Neuronal stem cell (in vitro differentiated cells): ENCODE measurements at regions not wholly inside any gene's neighbourhood (a gene's known extent, or its start where the extent isn't known, plus 50 kb on each side); places are given as distances from the start of the nearest gene placed in this dataset.

ENCODE experiments used
- DNase-seq: peaks from one replicate; pipeline ENCODE4 v3.0.0-alpha.2; 2013; ENCODE audit warnings: low spot score
- H2AFZ ChIP-seq: one replicate; pipeline ENCODE4 v1.6.1; 2013; ENCODE audit warnings: mild to moderate bottlenecking, low read length, inconsistent platforms
- H2AK5ac ChIP-seq: 2 replicates; pipeline ENCODE4 v1.6.1; 2013; ENCODE audit warnings: low read depth, mild to moderate bottlenecking, inconsistent platforms, low read length, moderate library complexity, mixed read lengths
- H2BK120ac ChIP-seq: 2 replicates; pipeline ENCODE4 v1.6.1; 2013; ENCODE audit warnings: low read depth, mild to moderate bottlenecking, inconsistent platforms, low read length, moderate library complexity, mixed read lengths
- H2BK12ac ChIP-seq: one replicate; pipeline ENCODE4 v1.6.1; 2013; ENCODE audit warnings: low read length, inconsistent platforms
- H2BK15ac ChIP-seq: 2 replicates; pipeline ENCODE4 v1.6.1; 2013; ENCODE audit warnings: mild to moderate bottlenecking, low read length, inconsistent platforms, mixed read lengths
- H2BK5ac ChIP-seq: one replicate; pipeline ENCODE4 v1.6.1; 2013; ENCODE audit warnings: inconsistent platforms, mild to moderate bottlenecking, low read length, moderate library complexity
- H3K14ac ChIP-seq: one replicate; pipeline ENCODE4 v1.6.1; 2013; ENCODE audit warnings: low read length, inconsistent platforms
- H3K18ac ChIP-seq: 2 replicates; pipeline ENCODE4 v1.6.1; 2013; ENCODE audit warnings: low read length, inconsistent platforms
- H3K23ac ChIP-seq: 2 replicates; pipeline ENCODE4 v1.6.1; 2013; ENCODE audit warnings: low read depth, mild to moderate bottlenecking, mixed read lengths, low read length, inconsistent platforms; ENCODE audit not compliant: poor library complexity
- H3K27ac ChIP-seq: replicated peaks from 3 replicates; pipeline ENCODE4 v1.5.1; 2013; ENCODE audit warnings: low read length, inconsistent platforms
- H3K27me3 ChIP-seq, 3 experiments: 2 replicates each; pipeline ENCODE4 v1.6.1; 2013; ENCODE audit warnings: low read length in 3 of 3, mild to moderate bottlenecking in 2 of 3, inconsistent platforms in 1 of 3, low read depth in 1 of 3, mixed read lengths in 1 of 3, moderate library complexity in 1 of 3; ENCODE audit not compliant: control insufficient read depth in 3 of 3, insufficient read depth in 3 of 3
- H3K36me3 ChIP-seq, 2 donors: replicated peaks in 1 of 2; 2 replicates each; pipeline ENCODE4 v1.6.1; 2013; ENCODE audit warnings: low read length in 2 of 2; ENCODE audit not compliant: control insufficient read depth in 2 of 2, insufficient read depth in 2 of 2
- H3K4ac ChIP-seq: 2 replicates; pipeline ENCODE4 v1.6.1; 2013; ENCODE audit warnings: inconsistent platforms, mild to moderate bottlenecking, low read length, moderate library complexity
- H3K4me1 ChIP-seq, 2 donors: 1 replicate in 1 of 2; 2 replicates in 1 of 2; pipeline ENCODE4 v1.6.1; 2013; ENCODE audit warnings: low read length in 2 of 2, low read depth in 1 of 2; ENCODE audit not compliant: control insufficient read depth in 2 of 2, insufficient read depth in 1 of 2
- H3K4me2 ChIP-seq: one replicate; pipeline ENCODE4 v1.6.1; 2013; ENCODE audit warnings: mild to moderate bottlenecking, low read length, inconsistent platforms; ENCODE audit not compliant: insufficient read depth, poor library complexity, severe bottlenecking
- H3K4me3 ChIP-seq, 2 donors: 2 replicates each; pipeline ENCODE4 v1.5.1; 2013; ENCODE audit warnings: low read length in 2 of 2, mild to moderate bottlenecking in 2 of 2, inconsistent platforms in 1 of 2, moderate library complexity in 1 of 2
- H3K79me1 ChIP-seq: one replicate; pipeline ENCODE4 v1.6.1; 2013; ENCODE audit warnings: low read depth, mild to moderate bottlenecking, inconsistent platforms, low read length, moderate library complexity
- H3K9ac ChIP-seq: one replicate; pipeline ENCODE4 v1.6.1; 2013; ENCODE audit warnings: mild to moderate bottlenecking, low read depth, low read length, inconsistent platforms; ENCODE audit not compliant: poor library complexity
- H3K9me3 ChIP-seq, 2 donors: replicated peaks in 1 of 2; 2 replicates each; pipeline versions ENCODE3 to v1.6.1; 2013; ENCODE audit warnings: low read length in 2 of 2, mild to moderate bottlenecking in 2 of 2, inconsistent platforms in 1 of 2, low read depth in 1 of 2, mixed read lengths in 1 of 2, moderate library complexity in 1 of 2; ENCODE audit not compliant: control insufficient read depth in 2 of 2, insufficient read depth in 1 of 2
- H4K8ac ChIP-seq: one replicate; pipeline ENCODE4 v1.6.1; 2013; ENCODE audit warnings: low read depth, mild to moderate bottlenecking, inconsistent platforms, low read length, moderate library complexity
- H4K91ac ChIP-seq: one replicate; pipeline ENCODE4 v1.6.1; 2013; ENCODE audit warnings: low read length, low read depth, mild to moderate bottlenecking, inconsistent platforms; ENCODE audit not compliant: poor library complexity
- WGBS, 2 donors: extraction: QIAGEN DNeasy Blood & Tissue Kit; methylation state at CpG; one replicate each; pipeline ENCODE4 v1.1.7; 2013; ENCODE audit warnings: missing lambda C conversion rate in 2 of 2, mixed read lengths in 1 of 2; ENCODE audit not compliant: insufficient read length in 2 of 2, insufficient replicate concordance in 1 of 2; ENCODE audit errors: extremely low coverage in 2 of 2; 5-methylcytosine and 5-hydroxymethylcytosine counted together

DNA sequence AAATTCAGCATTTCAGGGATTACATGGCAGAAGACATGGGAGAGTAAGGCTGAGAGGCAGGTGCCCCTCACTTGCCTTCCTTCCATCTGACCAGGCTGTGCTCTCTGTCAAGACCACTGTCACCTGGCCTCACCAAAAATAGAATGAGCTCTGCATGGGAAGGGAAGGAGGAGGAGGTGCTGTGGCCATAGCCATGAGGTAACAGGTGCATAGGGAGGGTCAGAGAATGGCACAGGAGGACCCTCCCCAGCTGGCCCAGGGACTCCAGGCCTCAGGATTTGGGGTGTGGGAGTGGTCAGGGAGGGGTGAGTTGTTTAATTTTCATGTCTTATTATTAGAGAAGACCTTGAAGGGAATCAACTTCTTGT is 192.3 kb downstream of the FCRL5 start:
- no peaks in the 10 kb centered on the region for H3K36me3 ChIP-seq
- no peak overlapping the region for H2BK15ac ChIP-seq
- no peaks in the 10 kb centered on the region for H3K27me3 ChIP-seq
- no peak overlapping the region for H2BK12ac ChIP-seq
- no peak overlapping the region for H3K27ac ChIP-seq
- H2AFZ ChIP-seq, result no peak overlapping the region
- no peak overlapping the region for H4K8ac ChIP-seq
- H4K91ac ChIP-seq, result no peak overlapping the region
- no peak overlapping the region for H2BK5ac ChIP-seq
- no peak overlapping the region for H2AK5ac ChIP-seq
- no peak overlapping the region for H3K18ac ChIP-seq
- H3K23ac ChIP-seq, result no peak overlapping the region
- no peaks in the 10 kb centered on the region for H3K79me1 ChIP-seq
- no peak overlapping the region for H3K4ac ChIP-seq
- H2BK120ac ChIP-seq, result no peak overlapping the region
- no peak for DNase-seq
- H3K9me3 ChIP-seq, result peaks cover 0 to 2% of the 10 kb centered on the region in 2 donors
- H3K14ac ChIP-seq, result no peak overlapping the region
- H3K4me1 ChIP-seq, result no peaks in the 10 kb centered on the region
- H3K4me2 ChIP-seq, result no peak overlapping the region
- H3K9ac ChIP-seq, result no peak overlapping the region
- no peak overlapping the region for H3K4me3 ChIP-seq

- Histone ChIP-seq H2BK5ac (no peak overlapping the region), H3K23ac (no peak overlapping the region), H3K36me3 (no peaks in the 10 kb centered on the region), H2AFZ (no peak overlapping the region), H3K4me1 (no peaks in the 10 kb centered on the region), H2BK12ac (no peak overlapping the region), H4K91ac (no peak overlapping the region), H2BK15ac (no peak overlapping the region), H3K18ac (peak overlapping the region; percentile 29), H3K27ac (no peak overlapping the region), H3K4me2 (no peak overlapping the region), H4K8ac (no peak overlapping the region), H2BK120ac (no peak overlapping the region), H3K4me3 (no peak overlapping the region), H3K9me3 (peaks cover 0 to 2% of the 10 kb centered on the region in 2 donors), H3K14ac (no peak overlapping the region), H3K27me3 (no peaks in the 10 kb centered on the region), H3K9ac (no peak overlapping the region), H3K79me1 (no peaks in the 10 kb centered on the region), H3K4ac (no peak overlapping the region), H2AK5ac (no peak overlapping the region)
- DNase-seq, result no peak
- WGBS, 2 donors, result no CpG with 5 or more reads among the region's 4 CpGs
Measured at GRCh38 chr1:157359314-157360022, 192.8 kb downstream of the FCRL5 start.

DNA sequence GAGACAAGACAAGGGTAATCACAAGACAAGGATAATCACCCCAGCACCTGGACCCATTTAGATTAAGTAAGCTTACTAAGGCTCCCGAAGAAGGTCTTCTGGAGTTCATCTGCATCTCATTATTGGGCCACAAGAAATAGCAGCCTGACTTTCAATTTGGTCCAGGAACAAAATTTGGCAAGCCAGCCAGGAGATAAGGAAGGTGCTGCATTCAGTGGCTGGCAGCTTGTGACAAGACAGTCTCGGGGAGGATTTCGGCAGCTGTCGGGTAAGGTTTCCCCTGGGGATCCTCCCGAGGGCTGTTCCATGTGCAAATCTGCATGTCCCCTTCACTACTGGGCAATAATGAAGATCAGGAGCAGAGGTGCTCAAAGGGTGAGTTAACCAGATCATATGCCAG is 195.2 kb downstream of the FCRL5 start:
- Histone ChIP-seq H3K4me1 (no peaks in the 10 kb centered on the region), H2BK120ac (no peak overlapping the region), H3K4me2 (no peak overlapping the region), H2BK5ac (no peak overlapping the region), H4K8ac (no peak overlapping the region), H4K91ac (no peak overlapping the region), H3K9me3 (peaks cover 0 to 2% of the 10 kb centered on the region in 2 donors), H3K27me3 (peaks cover 0 to 4% (median 2%) of the 10 kb centered on the region in 3 experiments), H3K36me3 (no peaks in the 10 kb centered on the region), H3K4ac (no peak overlapping the region), H3K18ac (no peak overlapping the region), H2BK12ac (no peak overlapping the region), H3K14ac (no peak overlapping the region), H3K23ac (no peak overlapping the region), H2AK5ac (no peak overlapping the region), H2BK15ac (no peak overlapping the region), H2AFZ (no peak overlapping the region), H3K79me1 (no peaks in the 10 kb centered on the region), H3K27ac (no peak overlapping the region), H3K4me3 (no peak overlapping the region), H3K9ac (no peak overlapping the region)
- WGBS, 2 donors, result no CpG with 5 or more reads among the region's 5 CpGs
- no peak for DNase-seq

- no peak overlapping the region for H3K18ac ChIP-seq
- no peaks in the 10 kb centered on the region for H3K36me3 ChIP-seq
- H2BK12ac ChIP-seq, result no peak overlapping the region
- no peak overlapping the region for H3K23ac ChIP-seq
- no peak overlapping the region for H3K14ac ChIP-seq
- no peak overlapping the region for H4K8ac ChIP-seq
- H3K79me1 ChIP-seq, result no peaks in the 10 kb centered on the region
- H3K4ac ChIP-seq, result no peak overlapping the region
- no peaks in the 10 kb centered on the region for H3K4me1 ChIP-seq
- H3K27ac ChIP-seq, result no peak overlapping the region
- H2BK120ac ChIP-seq, result no peak overlapping the region
- H3K4me2 ChIP-seq, result no peak overlapping the region
- no peak overlapping the region for H4K91ac ChIP-seq
- no peak overlapping the region for H2AFZ ChIP-seq
- no peak overlapping the region for H2BK15ac ChIP-seq
- no peak overlapping the region for H2BK5ac ChIP-seq
- H2AK5ac ChIP-seq, result no peak overlapping the region
- WGBS, 2 donors, result no CpG with 5 or more reads among the region's 3 CpGs
- no peak for DNase-seq
- H3K9me3 ChIP-seq, result peaks cover 0 to 2% of the 10 kb centered on the region in 2 donors
- H3K9ac ChIP-seq, result no peak overlapping the region
- peaks cover 0 to 4% (median 2%) of the 10 kb centered on the region in 3 experiments for H3K27me3 ChIP-seq
- H3K4me3 ChIP-seq, result no peak overlapping the region
Measured at GRCh38 chr1:157356601-157357000, 195.7 kb downstream of the FCRL5 start.
